CD14-positive monocyte (primary cell): ENCODE measurements at regions not wholly inside any gene's neighbourhood (a gene's known extent, or its start where the extent isn't known, plus 50 kb on each side); places are given as distances from the start of the nearest gene placed in this dataset.
"Not testable (repeated sequence)": the region's sequence is repeated elsewhere in the genome, so short reads cannot be mapped to it uniquely, and the experiment has no call there.

Experiments used
- DNase-seq, 3 donors: peaks; one replicate each; pipeline ENCODE4 v3.0.0-alpha.2; 2011 to 2022
- H2AFZ ChIP-seq: 2 replicates; pipeline ENCODE4 v1.6.0; 2012; ENCODE audit warnings: mild to moderate bottlenecking, low read depth, low read length, inconsistent platforms; ENCODE audit not compliant: insufficient read depth, poor library complexity, severe bottlenecking
- H3K27ac ChIP-seq, 2 donors: 1 replicate in 1 of 2; 2 replicates in 1 of 2; pipeline ENCODE4 v1.5.1; 2012 to 2013; ENCODE audit warnings: low read length in 2 of 2, control low read depth in 1 of 2, inconsistent platforms in 1 of 2, low read depth in 1 of 2, mild to moderate bottlenecking in 1 of 2
- H3K27me3 ChIP-seq, 2 donors: one replicate each; pipeline versions ENCODE4 v1.6.0 to v1.6.1; 2011 to 2013; ENCODE audit warnings: low read length in 2 of 2; ENCODE audit not compliant: control insufficient read depth in 2 of 2, insufficient read depth in 2 of 2
- H3K36me3 ChIP-seq, 2 donors: replicated peaks in 1 of 2; 1 replicate in 1 of 2; 2 replicates in 1 of 2; pipeline versions ENCODE4 v1.5.1 to v1.6.1; 2012 to 2013; ENCODE audit warnings: low read length in 2 of 2, control low read depth in 1 of 2, inconsistent platforms in 1 of 2, mild to moderate bottlenecking in 1 of 2; ENCODE audit not compliant: insufficient read depth in 2 of 2, control insufficient read depth in 1 of 2
- H3K4me1 ChIP-seq, 2 donors: 1 replicate in 1 of 2; 2 replicates in 1 of 2; pipeline versions ENCODE4 v1.5.1 to v1.6.1; 2012 to 2013; ENCODE audit warnings: low read length in 2 of 2, control low read depth in 1 of 2, inconsistent platforms in 1 of 2, mild to moderate bottlenecking in 1 of 2, moderate library complexity in 1 of 2; ENCODE audit not compliant: insufficient read depth in 2 of 2, control insufficient read depth in 1 of 2
- H3K4me2 ChIP-seq: replicated peaks from 2 replicates; pipeline ENCODE3; 2012; ENCODE audit warnings: low read length, moderate library complexity, mild to moderate bottlenecking; ENCODE audit not compliant: poor library complexity, severe bottlenecking; ENCODE audit errors: extremely low read depth
- H3K4me3 ChIP-seq, 3 experiments: fragments of 200-600 bp in 1 of 3; sonication (generic) in 1 of 3; replicated peaks in 1 of 3; 1 replicate in 2 of 3; 2 replicates in 1 of 3; pipeline ENCODE4 v1.5.1; 2011 to 2013; ENCODE audit warnings: low read length in 3 of 3, mild to moderate bottlenecking in 3 of 3, control low read depth in 2 of 3, low read depth in 2 of 3, inconsistent platforms in 1 of 3, moderate library complexity in 1 of 3
- H3K79me2 ChIP-seq: 2 replicates; pipeline ENCODE4 v1.6.0; 2012; ENCODE audit warnings: mild to moderate bottlenecking, control low read depth, inconsistent platforms, low read length, moderate library complexity; ENCODE audit not compliant: insufficient read depth
- H3K9ac ChIP-seq: 2 replicates; pipeline ENCODE4 v1.6.0; 2017; ENCODE audit warnings: low read length, mild to moderate bottlenecking; ENCODE audit not compliant: insufficient read depth, poor library complexity, severe bottlenecking
- H3K9me3 ChIP-seq, 2 donors: replicated peaks in 1 of 2; 1 replicate in 1 of 2; 2 replicates in 1 of 2; pipeline versions ENCODE4 v1.5.1 to v1.6.1; 2012 to 2013; ENCODE audit warnings: low read length in 2 of 2, control low read depth in 1 of 2; ENCODE audit not compliant: control insufficient read depth in 1 of 2, insufficient read depth in 1 of 2
- H4K20me1 ChIP-seq: 2 replicates; pipeline ENCODE4 v1.6.0; 2012; ENCODE audit warnings: mild to moderate bottlenecking, low read length, control low read depth, moderate library complexity; ENCODE audit not compliant: insufficient read depth
- H3K27ac Mint-ChIP-seq, 7 donors: one replicate each; pipeline ENCODE4 v1.8.0; 2020; ENCODE audit warnings: mild to moderate bottlenecking in 7 of 7, mixed read lengths in 7 of 7, moderate library complexity in 6 of 7, inconsistent platforms in 2 of 7
- H3K27me3 Mint-ChIP-seq, 3 donors: one replicate each; pipeline ENCODE4 v1.8.0; 2021 to 2022; ENCODE audit warnings: low read depth in 3 of 3, mild to moderate bottlenecking in 3 of 3, mixed read lengths in 3 of 3, moderate library complexity in 3 of 3, inconsistent platforms in 1 of 3
- H3K36me3 Mint-ChIP-seq, 2 donors: one replicate each; pipeline ENCODE4 v1.8.0; 2020; ENCODE audit warnings: mixed read lengths in 2 of 2, inconsistent platforms in 1 of 2, mild to moderate bottlenecking in 1 of 2
- H3K4me1 Mint-ChIP-seq: one replicate; pipeline ENCODE4 v1.8.0; 2020; ENCODE audit warnings: mild to moderate bottlenecking, mixed read lengths
- H3K4me3 Mint-ChIP-seq, 2 donors: one replicate each; pipeline ENCODE4 v1.8.0; 2020; ENCODE audit warnings: mild to moderate bottlenecking in 2 of 2, mixed read lengths in 2 of 2, moderate library complexity in 1 of 2
- H3K9me3 Mint-ChIP-seq, 7 donors: one replicate each; pipeline ENCODE4 v1.8.0; 2020 to 2022; ENCODE audit warnings: mixed read lengths in 7 of 7, mild to moderate bottlenecking in 6 of 7, moderate library complexity in 6 of 7, inconsistent platforms in 2 of 7
- WGBS: methylation state at CpG from one replicate; pipeline ENCODE4 v1.1.5; 2013; ENCODE audit warnings: missing lambda C conversion rate; ENCODE audit not compliant: insufficient coverage; 5-methylcytosine and 5-hydroxymethylcytosine counted together
- intact Hi-C, 2 donors: fragments of 100-400 bp; cut with micrococcal nuclease; formaldehyde crosslinking; loops; one replicate each; pipeline versions ENCODE4 v1.15.0 to v1.15.1; 2023

DNA sequence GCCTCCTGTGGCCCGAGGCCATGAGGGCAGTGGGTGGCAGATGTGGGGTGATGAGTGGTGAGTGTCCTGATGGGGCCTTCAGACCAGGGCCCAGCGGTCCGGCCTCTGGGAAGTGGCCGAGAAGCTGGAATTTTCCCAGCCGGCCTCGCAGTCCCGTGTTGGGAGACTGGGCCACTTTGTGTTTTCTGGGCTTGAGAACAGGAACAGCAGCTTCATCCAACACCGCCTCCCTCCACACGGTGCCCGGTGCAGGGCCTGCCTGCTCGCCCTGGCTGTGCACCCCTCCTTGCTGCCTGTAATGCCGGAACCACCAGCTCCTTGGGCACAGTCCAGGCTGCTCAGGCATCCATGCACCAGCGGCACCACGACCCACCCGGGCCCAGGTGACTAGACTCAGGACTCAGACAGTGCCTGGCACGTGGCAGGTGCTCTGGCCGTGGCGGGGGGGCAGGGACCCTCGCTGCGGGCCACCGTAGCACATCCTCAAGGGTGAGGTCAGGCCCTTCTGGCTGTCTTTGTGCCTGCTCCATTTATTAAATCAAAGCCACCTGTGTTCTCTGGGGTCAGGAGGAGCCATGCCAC lies 194.7 kb downstream of the BANP start:
- H3K4me3 ChIP-seq, H3K27ac Mint-ChIP-seq, H3K9me3 Mint-ChIP-seq, DNase-seq, H3K27ac ChIP-seq, H3K9ac ChIP-seq, H3K27me3 Mint-ChIP-seq, H3K4me2 ChIP-seq, H3K4me1 ChIP-seq, H3K4me1 Mint-ChIP-seq, intact Hi-C loops, H3K4me3 Mint-ChIP-seq, H3K79me2 ChIP-seq, H3K9me3 ChIP-seq, H3K36me3 ChIP-seq, H3K27me3 ChIP-seq, H3K36me3 Mint-ChIP-seq, H4K20me1 ChIP-seq, H2AFZ ChIP-seq: not testable (repeated sequence)
- WGBS, result 84% methylated on average over 18 of the region's 21 CpGs

DNA sequence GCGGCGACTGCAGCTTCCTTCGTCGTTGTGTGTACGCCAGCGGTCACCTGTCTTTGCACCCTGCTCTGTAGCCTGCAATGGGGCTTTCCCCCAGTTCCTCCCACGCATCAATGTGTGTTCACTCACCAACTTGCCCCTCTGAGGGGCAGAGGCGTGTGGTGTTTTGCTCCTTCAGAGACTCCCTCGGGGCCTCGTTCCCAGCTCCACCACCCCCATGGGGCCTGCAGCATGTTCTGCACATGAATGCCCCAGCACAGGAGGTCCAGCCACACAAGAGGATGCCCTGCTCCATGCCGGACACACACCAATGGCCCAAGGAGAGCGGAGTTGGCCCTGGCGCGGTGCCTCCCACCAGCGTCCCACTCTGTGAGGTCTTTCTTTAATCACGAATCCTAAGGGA lies 196.8 kb downstream of the BANP start:
- H3K27me3 ChIP-seq, H3K4me3 ChIP-seq, H2AFZ ChIP-seq, H3K4me1 ChIP-seq, DNase-seq, H3K27ac Mint-ChIP-seq, H3K4me2 ChIP-seq, intact Hi-C loops, H4K20me1 ChIP-seq, H3K36me3 ChIP-seq, H3K4me1 Mint-ChIP-seq, H3K4me3 Mint-ChIP-seq, H3K9me3 ChIP-seq, H3K36me3 Mint-ChIP-seq, H3K27ac ChIP-seq, H3K9ac ChIP-seq, H3K9me3 Mint-ChIP-seq, H3K79me2 ChIP-seq: not testable (repeated sequence)
- WGBS, result 97% methylated on average over 6 of the region's 16 CpGs
- H3K27me3 Mint-ChIP-seq, result peaks cover 5 to 12% (median 11%) of the 10 kb centered on the region in 3 donors

DNA sequence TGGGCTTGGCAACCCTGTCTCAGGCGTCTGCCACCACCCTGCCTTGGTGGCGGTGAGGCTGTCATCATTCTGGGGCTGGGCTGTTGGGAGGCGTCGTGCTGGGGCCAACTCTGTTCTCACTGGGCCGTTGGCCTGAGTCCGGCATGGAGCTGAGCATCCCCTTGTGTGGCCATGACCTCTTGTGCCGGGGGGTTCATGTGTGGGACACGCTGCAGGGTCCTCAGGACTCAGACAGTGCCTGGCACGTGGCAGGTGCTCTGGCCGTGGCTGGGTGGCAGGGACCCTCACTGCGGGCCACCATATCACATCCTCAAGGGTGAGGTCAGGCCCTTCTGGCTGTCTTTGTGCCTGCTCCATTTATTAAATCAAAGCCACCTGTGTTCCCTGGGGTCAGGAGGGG lies 197.4 kb downstream of the BANP start:
- H3K36me3 ChIP-seq, H3K4me1 ChIP-seq, H2AFZ ChIP-seq, H3K4me1 Mint-ChIP-seq, H3K9me3 ChIP-seq, intact Hi-C loops, H3K27me3 ChIP-seq, H3K27ac Mint-ChIP-seq, H3K9me3 Mint-ChIP-seq, H3K4me2 ChIP-seq, DNase-seq, H3K9ac ChIP-seq, H4K20me1 ChIP-seq, H3K27ac ChIP-seq, H3K4me3 Mint-ChIP-seq, H3K4me3 ChIP-seq, H3K79me2 ChIP-seq, H3K36me3 Mint-ChIP-seq: not testable (repeated sequence)
- H3K27me3 Mint-ChIP-seq, result peaks cover 5 to 10% (median 9%) of the 10 kb centered on the region in 3 donors
- 97% methylated on average over 9 of the region's 11 CpGs for WGBS

DNA sequence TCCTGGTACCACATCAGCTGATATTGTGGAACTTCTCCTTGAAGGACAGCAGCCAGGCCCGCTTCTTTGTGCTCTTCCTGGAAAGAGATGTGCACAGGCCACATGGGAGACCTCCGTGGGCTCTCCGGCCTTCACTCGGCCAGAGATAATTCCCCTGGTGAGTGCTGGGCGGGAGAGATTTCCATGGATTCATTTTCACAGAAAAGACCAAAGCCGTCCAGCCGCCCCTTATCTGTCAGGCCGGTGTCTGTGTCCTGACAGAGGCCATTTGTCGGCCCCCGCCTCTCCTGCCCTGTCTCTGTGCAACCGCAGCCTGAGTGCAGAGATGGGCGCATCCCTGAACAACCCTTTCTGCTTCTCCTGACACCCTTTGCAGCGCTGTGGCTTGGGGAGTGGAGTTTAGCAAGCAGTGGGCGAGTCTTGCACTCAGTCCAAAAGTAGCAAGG lies 197.9 kb downstream of the BANP start:
- H3K36me3 Mint-ChIP-seq, H3K36me3 ChIP-seq, intact Hi-C loops, H3K4me3 Mint-ChIP-seq, H3K9me3 Mint-ChIP-seq, H3K27ac ChIP-seq, H3K79me2 ChIP-seq, H3K27me3 Mint-ChIP-seq, H3K9ac ChIP-seq, H3K4me1 Mint-ChIP-seq, H3K9me3 ChIP-seq, H2AFZ ChIP-seq, H3K4me2 ChIP-seq, H3K4me1 ChIP-seq, H4K20me1 ChIP-seq, DNase-seq, H3K27me3 ChIP-seq, H3K27ac Mint-ChIP-seq, H3K4me3 ChIP-seq: not testable (repeated sequence)
- WGBS, result 97% methylated on average over 8 of the region's 14 CpGs
